ENCODE measurements at regions not wholly inside any gene's neighbourhood (a gene's known extent, or its start where the extent isn't known, plus 50 kb on each side); places are given as distances from the start of the nearest gene placed in this dataset.
"Not testable (repeated sequence)": the region's sequence is repeated elsewhere in the genome, so short reads cannot be mapped to it uniquely, and the experiment has no call there.

DNA sequence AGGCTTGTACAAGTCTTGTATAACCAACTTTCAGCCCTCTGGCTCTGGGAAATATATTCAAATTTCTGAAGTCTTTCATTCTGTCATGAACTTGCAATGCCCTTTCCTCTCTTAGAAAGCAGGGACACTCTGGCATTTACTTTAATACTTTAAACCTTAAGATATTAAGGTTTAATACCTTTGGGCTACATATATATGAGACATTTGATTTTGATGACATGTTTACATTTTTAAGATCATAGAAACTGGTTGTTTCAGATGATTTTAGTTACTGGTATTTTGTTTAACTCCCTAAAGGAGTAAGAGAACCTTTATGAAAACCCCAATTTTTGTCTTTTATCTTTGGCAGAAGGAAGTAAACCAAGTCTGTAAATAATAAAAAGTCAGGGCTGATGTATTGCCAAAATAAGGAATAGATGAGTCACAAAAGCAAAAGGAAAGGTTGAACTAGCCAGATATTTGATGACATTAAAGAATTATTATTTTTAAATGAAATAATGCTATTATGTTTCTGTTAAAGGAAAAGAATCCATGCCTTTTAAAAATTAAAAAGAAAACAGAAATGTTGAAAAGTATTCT is 579.0 kb upstream of the CBLB start:
- no peak for DNase-seq (ENCODE audit: low read depth, low spot score)

DNA sequence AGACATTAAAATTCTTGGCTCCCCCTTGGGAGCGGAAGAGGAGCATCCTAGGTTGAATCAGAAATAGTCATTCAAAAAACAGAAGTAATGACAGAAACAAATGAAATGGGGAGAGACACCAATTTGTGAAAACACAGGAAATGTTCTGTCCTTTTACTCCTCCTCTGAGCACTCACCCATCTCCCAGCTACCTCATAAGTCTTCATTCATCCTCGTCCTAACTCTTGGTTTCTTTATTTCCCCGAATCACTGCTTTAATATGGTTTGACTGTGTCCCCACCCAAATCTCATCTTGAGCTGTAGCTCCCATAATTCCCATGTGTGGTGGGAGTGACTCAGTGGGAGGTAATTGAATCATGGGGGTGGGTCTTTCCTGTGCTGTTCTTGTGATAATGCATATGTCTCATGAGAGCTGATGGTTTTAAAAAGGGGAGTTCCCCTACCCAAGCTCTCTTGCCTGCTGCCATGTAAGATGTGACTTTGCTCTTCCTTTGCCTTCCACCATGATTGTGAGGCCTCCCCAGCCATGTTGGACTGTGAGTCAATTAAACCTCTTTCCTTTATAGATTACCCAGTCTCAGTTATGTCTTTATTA is 579.7 kb upstream of the CBLB start:
- DNase-seq (ENCODE audit: low read depth, low spot score), result not testable (repeated sequence)

DNA sequence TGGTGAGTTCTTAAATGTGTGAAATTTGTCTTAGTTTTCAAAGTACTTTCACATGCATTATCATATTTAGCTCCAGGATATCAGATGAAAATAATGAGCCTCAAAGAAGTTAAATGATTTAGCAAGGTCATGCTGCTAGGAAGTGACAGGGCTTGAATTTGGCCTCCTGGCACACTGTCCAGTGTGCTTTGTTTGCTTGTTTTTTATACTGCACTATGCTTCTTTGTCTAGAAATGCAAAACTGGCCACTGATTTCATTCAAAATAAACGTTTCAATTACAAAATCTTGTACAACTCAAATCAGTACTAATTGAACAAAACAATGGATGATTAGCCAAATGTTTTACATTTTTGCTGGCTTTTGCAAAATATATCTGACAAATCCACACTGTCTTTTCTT is 583.3 kb upstream of the CBLB start:
- no peak for DNase-seq (ENCODE audit: low read depth, low spot score)

DNA sequence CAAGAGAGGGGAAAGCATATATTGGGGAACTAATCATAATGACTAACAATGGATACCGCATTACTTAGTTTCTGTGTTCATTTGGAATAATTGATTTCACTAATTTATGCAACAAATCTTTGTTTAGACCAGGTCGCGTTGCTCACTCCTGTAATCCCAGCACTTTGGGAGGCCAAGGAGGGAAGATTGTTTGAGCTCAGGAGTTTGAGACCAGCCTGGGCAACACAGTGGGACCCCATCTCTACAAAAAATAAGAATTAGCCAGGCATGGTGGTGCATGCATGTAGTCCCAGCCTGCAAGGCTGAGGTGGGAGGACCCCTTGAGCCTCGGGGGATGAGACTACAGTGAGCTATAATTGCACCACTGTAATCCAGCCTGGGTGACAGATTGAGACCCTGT is 585.7 kb upstream of the CBLB start:
- DNase-seq (ENCODE audit: low read depth, low spot score), result no peak

DNA sequence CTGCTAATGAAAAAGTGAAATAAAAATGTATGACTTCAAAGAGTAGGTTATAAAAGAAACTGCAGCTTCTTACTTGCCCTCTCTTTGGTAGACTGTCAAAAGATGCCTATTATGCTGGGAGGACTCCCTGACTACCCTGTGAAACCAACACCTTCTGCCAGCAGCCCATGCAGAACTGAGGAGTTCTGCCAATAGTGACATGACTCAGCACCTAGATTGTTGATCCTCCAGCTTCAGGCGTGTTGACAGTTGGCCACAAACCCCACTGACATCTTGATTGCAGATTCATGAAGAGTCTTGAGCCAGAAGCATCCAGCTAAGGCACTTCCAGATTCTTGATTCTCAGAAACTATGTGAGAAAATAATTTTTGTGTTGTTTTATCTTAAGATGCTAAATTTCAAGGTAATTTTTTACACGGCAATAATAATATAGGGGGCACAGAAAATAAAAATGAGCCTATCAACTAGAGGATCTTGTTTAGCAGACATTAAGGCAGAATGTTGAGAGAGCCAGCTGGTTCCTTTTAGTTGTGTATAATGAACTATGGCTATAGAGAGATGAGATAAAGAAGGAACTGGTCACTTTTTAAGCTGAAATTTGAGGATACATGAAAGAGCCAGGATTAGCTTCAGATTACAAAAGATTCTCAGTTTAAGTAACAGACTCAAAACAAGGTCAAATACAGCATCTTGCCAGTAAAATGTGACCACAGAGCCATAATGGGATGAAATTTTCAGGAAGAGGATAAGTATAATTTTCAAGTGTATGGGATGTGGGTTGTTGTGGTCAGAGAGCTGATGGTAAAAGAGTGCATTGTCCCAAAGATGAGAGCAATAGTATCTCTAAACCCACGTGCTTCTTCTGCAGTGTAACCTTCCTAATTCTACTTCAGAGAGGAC is 588.7 kb upstream of the CBLB start:
- no peak for DNase-seq (ENCODE audit: low read depth, low spot score)

DNA sequence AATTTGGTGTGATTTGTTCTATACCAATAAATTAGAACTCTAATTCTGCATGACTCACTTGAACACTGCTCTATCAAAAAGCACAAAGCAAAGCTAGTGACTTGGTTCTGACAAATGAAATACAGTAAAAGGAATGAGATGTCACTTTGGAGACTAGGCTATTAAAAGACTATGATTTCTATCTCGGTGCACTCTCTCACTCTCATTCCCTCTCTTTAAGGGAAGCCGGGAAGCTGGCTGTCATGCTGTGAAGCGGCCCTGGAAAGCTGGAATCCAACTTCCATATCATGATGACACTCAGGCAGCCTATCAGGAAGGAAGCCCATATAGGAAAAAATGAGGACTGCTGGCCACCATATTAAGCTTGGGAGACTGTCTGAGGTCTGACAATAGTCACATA is 590.1 kb upstream of the CBLB start:
- DNase-seq (ENCODE audit: low read depth, low spot score), result no peak

DNA sequence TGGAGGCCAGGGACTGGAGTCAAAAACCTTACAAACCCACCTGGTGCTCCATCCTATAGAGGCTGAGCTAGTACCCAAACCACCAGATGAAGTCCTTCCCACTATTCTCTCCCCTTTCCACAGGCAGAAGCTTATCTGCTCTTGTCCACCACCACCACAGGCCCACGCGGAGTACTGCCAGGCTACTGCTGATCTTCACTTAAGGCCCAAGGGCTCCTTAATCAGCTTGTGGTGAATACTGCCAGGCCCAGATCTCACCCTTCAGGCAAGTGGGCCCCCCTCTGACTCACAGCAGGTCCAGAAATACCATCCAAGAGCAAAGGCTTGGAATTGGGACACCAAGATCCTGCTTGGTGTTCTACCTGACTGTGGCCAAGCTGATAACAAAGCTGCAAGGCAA is 598.1 kb upstream of the CBLB start:
- DNase-seq (ENCODE audit: low read depth, low spot score), result no peak

DNA sequence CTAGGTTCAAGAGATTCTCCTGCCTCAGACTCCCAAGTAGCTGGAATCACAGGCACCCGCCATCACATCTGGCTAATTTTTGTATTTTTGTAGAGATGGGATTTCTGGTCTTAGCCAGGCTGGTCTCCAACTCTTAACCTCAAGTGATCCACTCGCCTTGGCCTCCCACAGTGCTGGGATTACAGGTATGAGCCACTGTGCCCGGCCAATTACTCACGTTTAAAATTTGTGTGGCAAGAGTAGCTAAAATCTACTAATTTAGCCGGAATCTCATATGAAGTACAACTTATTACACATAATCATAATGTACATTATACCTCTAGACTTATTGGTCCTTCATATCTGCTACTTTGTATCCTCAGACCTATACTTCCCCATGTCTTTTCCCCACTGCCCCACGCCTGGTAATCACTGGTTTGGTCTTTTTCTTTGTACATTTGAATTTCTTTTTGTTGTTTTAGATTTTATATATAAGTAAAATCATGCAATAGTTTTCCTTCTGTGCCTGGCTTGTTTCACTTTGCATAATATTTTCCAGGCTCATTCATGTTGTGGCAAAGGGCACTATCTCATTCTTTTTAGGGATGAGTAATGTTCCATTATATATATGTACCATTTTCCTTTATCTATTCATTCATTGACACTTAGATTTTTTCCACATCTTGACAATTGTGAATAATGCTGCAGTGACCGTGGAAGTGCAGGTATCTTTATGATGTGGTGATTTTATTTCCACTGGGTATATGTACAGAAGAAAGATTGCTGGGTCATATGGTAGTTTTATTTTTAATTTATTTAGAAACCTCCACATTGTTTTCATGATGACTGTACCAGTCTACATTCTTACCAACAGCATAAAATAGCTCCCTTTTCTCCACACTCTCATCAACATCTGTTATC is 605.0 kb upstream of the CBLB start:
- DNase-seq (ENCODE audit: low read depth, low spot score), result no peak

DNA sequence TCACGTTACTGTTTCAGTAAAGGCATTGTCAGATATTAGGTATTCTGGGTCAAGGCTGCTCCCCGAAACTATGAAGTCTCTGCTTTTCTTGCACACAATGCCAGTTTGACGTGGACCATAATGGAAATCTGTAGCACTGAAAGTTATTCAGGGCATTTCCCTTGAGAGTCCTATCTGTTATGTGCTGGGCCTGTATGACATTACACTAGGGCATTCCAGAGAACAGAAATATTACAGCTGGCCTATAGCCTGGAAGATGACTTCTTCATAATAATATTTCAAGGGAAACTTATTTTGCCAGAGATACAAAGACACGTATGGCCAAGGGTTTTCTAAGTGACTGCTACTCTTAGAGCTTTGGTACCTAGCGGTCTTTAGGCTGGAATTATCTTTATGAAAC is 613.6 kb upstream of the CBLB start:
- DNase-seq (ENCODE audit: low read depth, low spot score), result no peak

DNA sequence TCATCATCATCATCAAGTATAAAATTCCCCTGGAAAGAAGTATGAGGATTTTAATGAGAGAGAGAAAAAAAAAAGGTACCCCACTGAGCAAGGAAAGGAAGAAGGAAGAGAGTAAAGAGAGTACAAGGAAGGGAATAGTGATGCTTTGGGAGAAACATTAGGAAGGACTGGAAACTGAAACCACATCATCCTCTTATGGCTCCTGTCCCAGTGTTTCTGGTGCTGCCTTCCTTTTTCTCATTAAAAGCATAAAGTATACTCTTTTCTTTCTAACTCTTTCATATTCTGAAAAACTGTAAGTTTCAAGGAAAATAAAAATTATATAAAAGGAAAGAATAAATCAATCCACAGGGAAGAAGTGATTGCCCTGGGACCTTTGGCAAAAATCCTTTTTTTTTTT is 616.4 kb upstream of the CBLB start:
- no peak for DNase-seq (ENCODE audit: low read depth, low spot score)

DNA sequence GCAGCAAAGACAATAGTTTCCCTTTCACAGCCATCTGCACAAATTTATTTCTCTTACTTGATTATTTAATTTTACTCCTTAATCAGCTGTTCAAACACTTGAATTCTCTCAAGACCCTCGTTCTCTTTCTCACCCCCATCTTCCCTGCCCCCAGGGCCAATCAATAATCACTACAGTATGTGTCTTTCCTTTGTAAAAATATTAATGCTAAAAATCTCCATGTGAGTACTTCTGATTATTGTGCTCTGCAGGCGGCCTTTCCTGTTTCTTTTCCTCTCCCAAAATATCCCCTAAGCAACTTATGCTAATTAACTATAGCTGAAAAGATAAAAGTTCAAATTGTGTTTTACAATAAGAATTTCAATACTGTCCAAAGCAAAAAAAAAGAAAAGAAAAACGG is 617.0 kb upstream of the CBLB start:
- DNase-seq (ENCODE audit: low read depth, low spot score), result no peak

DNA sequence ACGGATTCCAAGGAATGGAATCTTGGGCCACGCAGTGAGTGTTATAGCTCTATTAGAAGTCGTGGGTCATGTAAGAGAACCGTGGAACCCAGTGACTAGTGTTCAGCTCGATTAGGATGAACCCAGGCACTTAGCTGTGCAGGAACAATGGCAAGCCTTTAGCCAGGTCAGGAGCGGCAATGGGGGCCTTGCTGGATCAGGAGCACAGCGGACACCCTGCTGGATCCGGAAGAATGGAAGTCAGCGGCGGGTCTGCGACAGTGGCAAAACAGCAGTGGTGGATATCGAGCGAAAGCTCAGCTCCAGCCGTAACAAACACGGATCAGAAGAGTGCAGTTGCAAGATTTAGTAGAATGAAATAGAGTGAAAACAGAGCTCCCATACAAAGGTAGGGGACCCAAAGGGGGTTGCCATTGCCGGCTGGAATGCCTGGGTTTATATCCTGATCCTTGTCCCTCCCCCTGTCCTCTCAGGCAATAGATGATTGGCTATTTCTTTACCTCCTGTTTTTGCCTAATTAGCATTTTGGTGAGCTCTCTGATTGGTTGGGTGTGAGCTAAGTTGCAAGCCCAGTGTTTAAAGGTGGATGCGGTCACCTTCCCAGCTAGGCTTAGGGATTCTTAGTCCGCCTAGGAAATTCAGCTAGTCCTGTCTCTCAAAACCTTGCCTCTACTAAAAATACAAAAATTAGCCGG is 618.3 kb upstream of the CBLB start:
- not testable (repeated sequence) for DNase-seq (ENCODE audit: low read depth, low spot score)

DNA sequence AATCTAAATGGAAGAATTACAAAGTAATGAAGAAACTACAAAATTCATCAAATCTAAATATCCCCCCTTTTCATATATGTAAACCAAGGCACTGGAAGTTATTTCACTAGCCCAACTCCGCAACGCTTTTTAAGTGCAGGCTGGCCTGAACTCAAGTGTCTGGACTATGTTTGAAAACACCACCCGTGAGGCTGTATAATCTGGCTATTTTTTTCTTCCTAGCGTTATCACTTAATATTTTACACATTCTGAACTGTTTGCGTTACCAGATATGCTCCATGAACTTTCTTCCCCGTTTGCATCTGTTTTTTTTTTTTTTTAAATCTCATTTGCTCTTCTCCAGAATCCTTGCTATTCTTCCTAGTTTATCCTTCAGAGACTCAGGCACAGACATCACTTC is 619.5 kb upstream of the CBLB start:
- DNase-seq (ENCODE audit: low read depth, low spot score), result no peak

DNA sequence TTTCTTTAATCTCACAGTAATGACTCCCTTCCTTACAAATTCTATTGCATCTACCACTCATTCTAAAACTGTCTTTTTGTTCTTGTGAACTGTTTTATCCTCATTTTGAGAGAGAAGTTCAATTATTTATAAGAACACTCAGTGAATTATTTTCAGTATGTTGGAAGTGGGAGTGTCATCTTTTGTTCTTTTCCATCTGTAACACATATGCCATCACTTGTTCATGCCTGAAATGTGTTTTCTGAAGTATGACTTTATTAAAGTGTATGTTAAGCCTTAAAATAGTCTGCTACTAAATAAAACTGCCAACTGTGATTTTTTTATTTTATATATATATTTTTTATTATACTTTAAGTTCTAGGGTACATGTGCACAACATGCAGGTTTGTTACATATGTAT is 623.0 kb upstream of the CBLB start:
- no peak for DNase-seq (ENCODE audit: low read depth, low spot score)

DNA sequence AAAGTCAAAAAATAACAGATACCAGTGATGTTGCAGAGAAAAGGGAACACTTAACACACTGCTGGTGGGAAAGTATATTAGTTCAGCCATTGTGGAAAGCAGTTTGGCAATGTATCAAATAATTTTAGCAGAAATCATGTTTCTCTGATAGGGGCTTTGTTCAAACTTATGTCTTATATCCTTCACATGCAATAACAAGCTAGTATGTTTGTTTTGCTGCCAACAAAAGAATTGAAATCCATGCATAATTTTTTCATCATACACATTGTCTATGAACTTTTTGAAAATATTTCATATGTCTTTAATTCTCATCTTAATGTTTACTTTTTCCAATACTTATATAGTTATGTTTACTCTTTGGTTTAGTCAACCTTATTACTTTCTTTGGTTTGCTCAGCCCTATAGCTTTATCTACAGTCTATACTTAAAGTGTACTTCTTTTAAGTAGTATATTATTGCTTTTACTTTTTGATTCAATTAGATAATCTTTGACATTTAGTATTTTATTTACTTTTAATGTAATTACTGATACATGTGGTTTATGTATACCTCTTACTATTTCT is 639.6 kb upstream of the CBLB start:
- DNase-seq (ENCODE audit: low read depth, low spot score), result no peak

DNA sequence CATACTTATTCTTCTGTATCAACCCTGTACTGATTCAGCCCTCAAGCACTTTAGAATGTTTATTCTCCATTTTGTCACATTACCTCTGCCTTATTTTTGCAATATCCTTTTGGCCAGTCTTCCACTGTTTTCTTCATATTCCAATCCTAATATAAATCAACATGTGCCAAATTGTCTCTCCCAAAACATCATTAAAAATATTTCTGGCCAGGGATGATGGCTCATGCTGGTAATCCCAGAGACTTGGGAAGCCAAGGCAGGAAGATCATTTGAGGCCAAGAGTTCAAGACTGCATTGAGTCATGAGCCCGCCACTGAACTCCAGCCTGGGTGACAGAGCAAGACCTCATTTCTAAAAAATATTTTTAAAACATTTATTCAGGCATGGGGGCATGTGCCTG is 641.4 kb upstream of the CBLB start:
- DNase-seq (ENCODE audit: low read depth, low spot score), result no peak

DNA sequence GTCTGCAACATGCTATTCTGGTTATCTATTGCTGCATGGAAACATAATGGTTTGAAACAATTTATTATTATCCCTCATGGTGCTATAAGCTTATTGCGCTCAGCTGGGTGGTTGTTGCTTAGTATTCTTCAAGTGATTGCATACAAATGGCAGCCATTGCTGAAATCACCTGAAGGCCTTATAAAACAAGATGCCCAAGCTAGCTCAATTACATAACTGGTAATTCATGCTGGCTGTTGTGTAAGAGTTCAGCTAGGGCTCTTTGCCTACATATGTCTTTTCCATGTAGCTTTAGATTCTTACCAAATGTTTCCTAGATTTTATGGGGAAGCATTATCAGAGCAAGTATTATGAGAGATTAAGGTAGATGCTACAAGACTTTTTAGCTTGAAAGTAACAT is 644.0 kb upstream of the CBLB start:
- no peak for DNase-seq (ENCODE audit: low read depth, low spot score)

DNA sequence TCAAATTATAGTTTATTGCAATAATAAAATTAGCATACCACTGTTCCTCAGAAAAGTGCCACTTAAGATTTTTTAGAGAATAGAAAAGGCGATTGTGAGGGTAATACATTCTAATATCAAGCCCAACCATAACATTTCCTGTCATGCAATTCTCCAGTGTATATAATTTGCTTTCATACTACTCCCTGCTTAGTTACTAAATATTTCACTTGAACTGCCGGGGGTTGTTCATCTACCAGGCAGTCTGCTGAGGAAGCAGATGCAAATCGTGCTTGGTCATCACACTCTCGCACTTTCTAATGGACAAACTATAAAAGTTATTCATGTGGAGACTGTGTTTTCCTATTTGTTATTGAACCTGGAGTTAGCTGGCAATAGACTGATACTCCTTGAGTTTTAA is 645.6 kb upstream of the CBLB start:
- no peak for DNase-seq (ENCODE audit: low read depth, low spot score)

DNA sequence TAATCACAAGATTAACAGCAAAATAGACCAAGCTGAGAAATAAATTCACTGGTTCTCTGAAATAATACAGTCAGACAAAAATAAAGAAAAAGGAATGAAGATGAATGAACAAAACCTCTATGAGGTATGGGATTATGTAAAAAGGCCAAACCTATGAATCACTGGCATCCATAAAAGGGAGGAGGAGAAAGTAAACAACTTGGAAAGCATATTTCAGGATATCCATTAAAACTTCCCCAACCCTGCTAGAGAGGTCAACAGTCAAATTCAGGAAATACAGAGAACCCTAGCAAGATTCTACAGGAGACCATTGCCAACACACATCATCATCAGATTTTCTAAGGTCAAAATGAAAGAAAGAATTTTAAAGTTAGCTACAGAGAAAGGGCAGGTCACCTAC is 649.7 kb upstream of the CBLB start:
- DNase-seq (ENCODE audit: low read depth, low spot score), result no peak

DNA sequence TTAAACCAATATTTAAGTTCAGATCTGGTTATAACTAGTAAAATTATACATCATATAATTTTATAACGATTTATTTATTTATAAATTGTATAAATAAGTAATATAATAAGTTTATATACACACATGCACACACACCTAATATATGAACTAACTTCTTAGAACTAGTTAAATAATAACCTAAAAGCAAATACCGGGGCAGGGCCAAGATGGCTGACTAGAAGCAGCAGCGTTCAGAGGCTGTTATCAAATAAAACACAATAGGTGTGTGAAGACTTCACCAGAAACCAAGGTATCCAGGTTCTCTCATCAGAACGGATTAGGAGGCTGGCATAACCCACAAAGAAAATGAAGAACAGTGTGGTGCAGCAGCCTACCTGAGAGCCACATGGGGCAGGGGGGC is 653.6 kb upstream of the CBLB start:
- no peak for DNase-seq (ENCODE audit: low read depth, low spot score)

DNA sequence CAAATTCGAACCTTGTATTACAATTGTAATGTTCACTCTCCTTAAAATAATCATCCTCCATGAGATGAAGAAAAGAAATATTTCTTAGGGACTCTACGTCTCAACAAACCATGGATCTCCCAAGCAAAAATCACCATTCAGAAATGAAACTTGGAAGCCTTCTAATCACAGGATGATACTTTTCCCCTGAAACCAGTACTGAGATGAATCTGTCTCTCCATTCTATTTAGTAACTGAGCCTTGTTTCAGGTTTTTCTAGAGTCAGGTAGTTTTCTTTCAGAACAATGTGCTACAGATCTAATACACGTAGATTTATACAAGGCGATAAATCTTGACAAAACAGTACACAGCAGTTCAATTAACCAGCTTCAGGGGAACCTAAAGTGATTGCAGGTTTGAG is 660.1 kb upstream of the CBLB start:
- no peak for DNase-seq (ENCODE audit: low read depth, low spot score)

Data from pulmonary artery endothelial cell (primary cell).